HCT116 (cell line): ENCODE measurements at regions not wholly inside any gene's neighbourhood (a gene's known extent, or its start where the extent isn't known, plus 50 kb on each side); places are given as distances from the start of the nearest gene placed in this dataset.

ENCODE experiments used
- CBX3 ChIP-seq: IDR thresholded peaks from 2 replicates; pipeline ENCODE4 v1.6.1; 2012; ENCODE audit warnings: low read depth
- EZH2 ChIP-seq: fragments of 200-600 bp; sonication (generic); IDR thresholded peaks from 2 replicates; pipeline ENCODE4 v1.6.1; 2017; ENCODE audit warnings: antibody characterized with exemption, mixed run types
- POLR2A ChIP-seq: IDR thresholded peaks from 2 replicates; pipeline ENCODE4 v1.7.0; 2011; ENCODE audit warnings: borderline replicate concordance; ENCODE audit not compliant: insufficient read depth, insufficient read length; ENCODE audit errors: extremely low read depth
- POLR2AphosphoS5 ChIP-seq: IDR thresholded peaks from 2 replicates; pipeline ENCODE4 v1.6.1; 2011; ENCODE audit warnings: mild to moderate bottlenecking, low read depth, low read length, moderate library complexity
- RAD21 ChIP-seq: IDR thresholded peaks from 2 replicates; pipeline ENCODE4 v1.6.1; 2012; ENCODE audit warnings: low read depth, mild to moderate bottlenecking
- SP1 ChIP-seq: IDR thresholded peaks from 2 replicates; pipeline ENCODE4 v1.6.1; 2012; ENCODE audit warnings: low read depth
- YY1 ChIP-seq: IDR thresholded peaks from 2 replicates; pipeline ENCODE4 v1.6.1; 2011; ENCODE audit warnings: low read length, low read depth, moderate library complexity, mild to moderate bottlenecking; ENCODE audit not compliant: insufficient replicate concordance; ENCODE audit errors: extremely low read depth
- ZFX ChIP-seq: fragments of 450-650 bp; IDR thresholded peaks from 2 replicates; pipeline ENCODE4 v1.6.1; 2017
- TF ChIP-seq, protein P1 (sequence below), 3 experiments: fragments of 200-600 bp in 1 of 3; sonication (generic) in 1 of 3; IDR thresholded peaks in 2 of 3; conservative IDR thresholded peaks in 1 of 3; 2 replicates each; pipeline ENCODE4 v1.5.1; 2012 to 2017; ENCODE audit warnings: low read depth in 2 of 3, low read length in 2 of 3, antibody characterized with exemption in 1 of 3, borderline replicate concordance in 1 of 3, control low read depth in 1 of 3, mild to moderate bottlenecking in 1 of 3, mixed read lengths in 1 of 3, mixed run types in 1 of 3, moderate library complexity in 1 of 3; ENCODE audit not compliant: insufficient read depth in 1 of 3
- TF ChIP-seq, protein P2 (sequence below): IDR thresholded peaks from 2 replicates; pipeline ENCODE4 v1.6.1; 2012; ENCODE audit warnings: low read depth
- TF ChIP-seq, protein P3 (sequence below): IDR thresholded peaks from 2 replicates; pipeline ENCODE4 v1.6.1; 2012
- TF ChIP-seq, protein P4 (sequence below): IDR thresholded peaks from 2 replicates; pipeline ENCODE4 v1.6.1; 2012
- TF ChIP-seq, protein P5 (sequence below): IDR thresholded peaks from 2 replicates; pipeline ENCODE4 v1.6.1; 2011; ENCODE audit warnings: mild to moderate bottlenecking, low read length, moderate library complexity; ENCODE audit not compliant: insufficient replicate concordance; ENCODE audit errors: extremely low read depth

DNA sequence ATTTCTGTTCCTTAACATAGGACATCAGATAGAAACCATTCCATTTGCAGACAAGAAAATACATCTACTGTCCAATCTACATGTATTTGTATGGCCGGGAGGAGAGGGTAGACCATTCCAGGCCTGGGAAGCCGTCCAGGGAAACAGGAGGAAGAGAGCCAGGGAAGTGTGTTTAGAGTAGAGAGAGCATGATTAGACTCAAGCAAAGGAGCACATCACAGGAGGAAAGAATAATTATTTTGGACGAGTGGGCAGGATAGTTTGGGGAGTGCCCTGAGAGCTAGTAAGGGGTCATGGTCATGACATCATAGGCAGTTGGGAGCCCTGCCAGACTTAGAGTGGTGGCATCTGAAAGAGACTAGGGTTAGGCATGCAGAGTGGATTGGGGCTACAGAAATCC is 250.0 kb downstream of the HIVEP2 start:
- TF ChIP-seq RAD21 = no peak
- TF ChIP-seq EZH2 = no peak
- no peak for TF ChIP-seq POLR2A
- TF ChIP-seq, protein P1, sequence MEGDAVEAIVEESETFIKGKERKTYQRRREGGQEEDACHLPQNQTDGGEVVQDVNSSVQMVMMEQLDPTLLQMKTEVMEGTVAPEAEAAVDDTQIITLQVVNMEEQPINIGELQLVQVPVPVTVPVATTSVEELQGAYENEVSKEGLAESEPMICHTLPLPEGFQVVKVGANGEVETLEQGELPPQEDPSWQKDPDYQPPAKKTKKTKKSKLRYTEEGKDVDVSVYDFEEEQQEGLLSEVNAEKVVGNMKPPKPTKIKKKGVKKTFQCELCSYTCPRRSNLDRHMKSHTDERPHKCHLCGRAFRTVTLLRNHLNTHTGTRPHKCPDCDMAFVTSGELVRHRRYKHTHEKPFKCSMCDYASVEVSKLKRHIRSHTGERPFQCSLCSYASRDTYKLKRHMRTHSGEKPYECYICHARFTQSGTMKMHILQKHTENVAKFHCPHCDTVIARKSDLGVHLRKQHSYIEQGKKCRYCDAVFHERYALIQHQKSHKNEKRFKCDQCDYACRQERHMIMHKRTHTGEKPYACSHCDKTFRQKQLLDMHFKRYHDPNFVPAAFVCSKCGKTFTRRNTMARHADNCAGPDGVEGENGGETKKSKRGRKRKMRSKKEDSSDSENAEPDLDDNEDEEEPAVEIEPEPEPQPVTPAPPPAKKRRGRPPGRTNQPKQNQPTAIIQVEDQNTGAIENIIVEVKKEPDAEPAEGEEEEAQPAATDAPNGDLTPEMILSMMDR (IDR thresholded peaks at IDR 0.05 in 2 of 3, conservative IDR thresholded peaks at IDR 0.05 in 1 of 3; ENCODE audit: borderline replicate concordance in 1 of 3, insufficient read depth in 1 of 3, low read depth in 2 of 3, low read length in 2 of 3) = no peak
- no peak for TF ChIP-seq CBX3
- no peak for TF ChIP-seq POLR2AphosphoS5
- TF ChIP-seq, protein P2, sequence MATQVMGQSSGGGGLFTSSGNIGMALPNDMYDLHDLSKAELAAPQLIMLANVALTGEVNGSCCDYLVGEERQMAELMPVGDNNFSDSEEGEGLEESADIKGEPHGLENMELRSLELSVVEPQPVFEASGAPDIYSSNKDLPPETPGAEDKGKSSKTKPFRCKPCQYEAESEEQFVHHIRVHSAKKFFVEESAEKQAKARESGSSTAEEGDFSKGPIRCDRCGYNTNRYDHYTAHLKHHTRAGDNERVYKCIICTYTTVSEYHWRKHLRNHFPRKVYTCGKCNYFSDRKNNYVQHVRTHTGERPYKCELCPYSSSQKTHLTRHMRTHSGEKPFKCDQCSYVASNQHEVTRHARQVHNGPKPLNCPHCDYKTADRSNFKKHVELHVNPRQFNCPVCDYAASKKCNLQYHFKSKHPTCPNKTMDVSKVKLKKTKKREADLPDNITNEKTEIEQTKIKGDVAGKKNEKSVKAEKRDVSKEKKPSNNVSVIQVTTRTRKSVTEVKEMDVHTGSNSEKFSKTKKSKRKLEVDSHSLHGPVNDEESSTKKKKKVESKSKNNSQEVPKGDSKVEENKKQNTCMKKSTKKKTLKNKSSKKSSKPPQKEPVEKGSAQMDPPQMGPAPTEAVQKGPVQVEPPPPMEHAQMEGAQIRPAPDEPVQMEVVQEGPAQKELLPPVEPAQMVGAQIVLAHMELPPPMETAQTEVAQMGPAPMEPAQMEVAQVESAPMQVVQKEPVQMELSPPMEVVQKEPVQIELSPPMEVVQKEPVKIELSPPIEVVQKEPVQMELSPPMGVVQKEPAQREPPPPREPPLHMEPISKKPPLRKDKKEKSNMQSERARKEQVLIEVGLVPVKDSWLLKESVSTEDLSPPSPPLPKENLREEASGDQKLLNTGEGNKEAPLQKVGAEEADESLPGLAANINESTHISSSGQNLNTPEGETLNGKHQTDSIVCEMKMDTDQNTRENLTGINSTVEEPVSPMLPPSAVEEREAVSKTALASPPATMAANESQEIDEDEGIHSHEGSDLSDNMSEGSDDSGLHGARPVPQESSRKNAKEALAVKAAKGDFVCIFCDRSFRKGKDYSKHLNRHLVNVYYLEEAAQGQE = no peak
- TF ChIP-seq YY1 = no peak
- TF ChIP-seq SP1 = no peak
- TF ChIP-seq ZFX = no peak
- TF ChIP-seq, protein P3, sequence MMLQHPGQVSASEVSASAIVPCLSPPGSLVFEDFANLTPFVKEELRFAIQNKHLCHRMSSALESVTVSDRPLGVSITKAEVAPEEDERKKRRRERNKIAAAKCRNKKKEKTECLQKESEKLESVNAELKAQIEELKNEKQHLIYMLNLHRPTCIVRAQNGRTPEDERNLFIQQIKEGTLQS = no peak
- TF ChIP-seq, protein P4, sequence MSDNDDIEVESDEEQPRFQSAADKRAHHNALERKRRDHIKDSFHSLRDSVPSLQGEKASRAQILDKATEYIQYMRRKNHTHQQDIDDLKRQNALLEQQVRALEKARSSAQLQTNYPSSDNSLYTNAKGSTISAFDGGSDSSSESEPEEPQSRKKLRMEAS = no peak
- TF ChIP-seq, protein P5, sequence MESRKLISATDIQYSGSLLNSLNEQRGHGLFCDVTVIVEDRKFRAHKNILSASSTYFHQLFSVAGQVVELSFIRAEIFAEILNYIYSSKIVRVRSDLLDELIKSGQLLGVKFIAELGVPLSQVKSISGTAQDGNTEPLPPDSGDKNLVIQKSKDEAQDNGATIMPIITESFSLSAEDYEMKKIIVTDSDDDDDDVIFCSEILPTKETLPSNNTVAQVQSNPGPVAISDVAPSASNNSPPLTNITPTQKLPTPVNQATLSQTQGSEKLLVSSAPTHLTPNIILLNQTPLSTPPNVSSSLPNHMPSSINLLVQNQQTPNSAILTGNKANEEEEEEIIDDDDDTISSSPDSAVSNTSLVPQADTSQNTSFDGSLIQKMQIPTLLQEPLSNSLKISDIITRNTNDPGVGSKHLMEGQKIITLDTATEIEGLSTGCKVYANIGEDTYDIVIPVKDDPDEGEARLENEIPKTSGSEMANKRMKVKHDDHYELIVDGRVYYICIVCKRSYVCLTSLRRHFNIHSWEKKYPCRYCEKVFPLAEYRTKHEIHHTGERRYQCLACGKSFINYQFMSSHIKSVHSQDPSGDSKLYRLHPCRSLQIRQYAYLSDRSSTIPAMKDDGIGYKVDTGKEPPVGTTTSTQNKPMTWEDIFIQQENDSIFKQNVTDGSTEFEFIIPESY = no peak
